HCT116 (cell line): ENCODE measurements at regions not wholly inside any gene's neighbourhood (a gene's known extent, or its start where the extent isn't known, plus 50 kb on each side); places are given as distances from the start of the nearest gene placed in this dataset.
A peak's percentile ranks its signal among the peaks of the same experiment; 100 is the strongest.

ENCODE experiments used
- ATAC-seq: fragments of 200-7000 bp; cut with Tn5 transposase; 2 replicates; pipeline ENCODE4 v1.9.1; 2020; ENCODE audit warnings: mild to moderate bottlenecking, moderate library complexity
- BruUV-seq: library from RNA; stranded (reverse); fragments of 400-500 nt; replicated peaks from 2 replicates; lab custom pipeline; 2021; lab: Mats Ljungman, UMichigan
- CTCF ChIA-PET: fragments of 300-600 bp; sonication (Branson Sonifier 250); formaldehyde crosslinking; loops from one replicate; lab custom pipeline; 2021; ENCODE audit warnings: antibody characterized with exemption; lab: Charles Lee
- POLR2A ChIA-PET: fragments of 300-600, 350-600 bp; sonication (Branson Sonifier 250); formaldehyde crosslinking; loops from one replicate; lab custom pipeline; 2021; ENCODE audit warnings: antibody characterized with exemption; lab: Charles Lee
- RAD21 ChIA-PET, 2 experiments: fragments of 300-600 bp; sonication (Branson Sonifier 250); formaldehyde crosslinking; loops; one replicate each; lab custom pipeline; 2023; ENCODE audit warnings: low total read pairs in 2 of 2; ENCODE audit not compliant: uncharacterized antibody in 2 of 2, unreplicated experiment in 2 of 2, low non-redundant PET in 1 of 2; lab: Charles Lee
- DNase-seq: peaks from one replicate; pipeline ENCODE4 v3.0.0-alpha.2; 2010; ENCODE audit warnings: low read depth, low spot score
- H2AFZ ChIP-seq: fragments of 200-600 bp; shearing (Covaris generic), sonication (generic); 2 replicates; pipeline ENCODE4 v1.6.1; 2017; ENCODE audit warnings: low read depth, mixed run types, mixed read lengths, antibody characterized with exemption, low read length; ENCODE audit not compliant: poor library complexity, severe bottlenecking
- H3K27ac ChIP-seq: 2 replicates; pipeline ENCODE4 v1.5.1; 2012; ENCODE audit warnings: low read depth, low read length
- H3K27me3 ChIP-seq: fragments of 200-600 bp; sonication (generic); 2 replicates; pipeline ENCODE4 v1.6.1; 2016; ENCODE audit warnings: mixed run types, low read length, mixed read lengths; ENCODE audit not compliant: insufficient read depth
- H3K36me3 ChIP-seq, 2 experiments: fragments of 200-500 bp in 1 of 2; fragments of 200-600 bp in 1 of 2; sonication (Bioruptor generic) in 1 of 2; sonication (generic) in 1 of 2; 2 replicates each; pipeline versions ENCODE4 v1.5.1 to v1.6.1; 2014 to 2016; ENCODE audit warnings: low read length in 2 of 2, inconsistent platforms in 1 of 2, mixed read lengths in 1 of 2, mixed run types in 1 of 2; ENCODE audit not compliant: insufficient read depth in 2 of 2, control insufficient read depth in 1 of 2
- H3K4me1 ChIP-seq, 2 experiments: fragments of 200-600 bp in 1 of 2; sonication (generic) in 1 of 2; 2 replicates each; pipeline versions ENCODE4 v1.5.1 to v1.6.1; 2012 to 2017; ENCODE audit warnings: low read length in 2 of 2, inconsistent platforms in 1 of 2, mild to moderate bottlenecking in 1 of 2, mixed read lengths in 1 of 2, mixed run types in 1 of 2, moderate library complexity in 1 of 2; ENCODE audit not compliant: insufficient read depth in 2 of 2, control insufficient read depth in 1 of 2
- H3K4me2 ChIP-seq: fragments of 200-600 bp; sonication (generic); 2 replicates; pipeline ENCODE4 v1.6.1; 2017; ENCODE audit warnings: mixed run types, low read length, mixed read lengths
- H3K4me3 ChIP-seq, 2 experiments: fragments of 200-600 bp in 1 of 2; sonication (generic) in 1 of 2; replicated peaks in 1 of 2; 2 replicates each; pipeline ENCODE4 v1.5.1; 2011 to 2016; ENCODE audit warnings: low read length in 2 of 2, control low read depth in 1 of 2, low read depth in 1 of 2, mild to moderate bottlenecking in 1 of 2, mixed read lengths in 1 of 2, mixed run types in 1 of 2
- H3K79me2 ChIP-seq: fragments of 200-600 bp; sonication (generic); 2 replicates; pipeline ENCODE4 v1.6.1; 2017; ENCODE audit warnings: mild to moderate bottlenecking, mixed run types, low read length, moderate library complexity, mixed read lengths; ENCODE audit not compliant: insufficient read depth
- H3K9ac ChIP-seq: fragments of 200-600 bp; sonication (generic); 2 replicates; pipeline ENCODE4 v1.6.1; 2016; ENCODE audit warnings: low read length, mixed read lengths
- H3K9me2 ChIP-seq: fragments of 200-600 bp; sonication (generic), shearing (Covaris generic); 2 replicates; pipeline ENCODE4 v1.6.1; 2017; ENCODE audit warnings: mixed run types, mild to moderate bottlenecking, moderate library complexity; ENCODE audit not compliant: insufficient read depth
- H3K9me3 ChIP-seq, 2 experiments: fragments of 200-500 bp in 1 of 2; fragments of 200-600 bp in 1 of 2; sonication (Bioruptor generic) in 1 of 2; sonication (generic) in 1 of 2; 2 replicates each; pipeline ENCODE4 v1.6.1; 2014 to 2017; ENCODE audit warnings: low read length in 2 of 2, mixed read lengths in 2 of 2, inconsistent platforms in 1 of 2, low read depth in 1 of 2, mild to moderate bottlenecking in 1 of 2, mixed run types in 1 of 2, moderate library complexity in 1 of 2; ENCODE audit not compliant: control insufficient read depth in 1 of 2, insufficient read depth in 1 of 2
- H4K20me1 ChIP-seq: fragments of 200-600 bp; sonication (generic), shearing (Covaris generic); 2 replicates; pipeline ENCODE4 v1.6.1; 2017; ENCODE audit warnings: mixed run types, mild to moderate bottlenecking, moderate library complexity; ENCODE audit not compliant: insufficient read depth
- CTCF ChIP-seq, 3 experiments: fragments of 200-600 bp in 1 of 3; sonication (generic) in 1 of 3; IDR thresholded peaks in 2 of 3; conservative IDR thresholded peaks in 1 of 3; 2 replicates each; pipeline ENCODE4 v1.5.1; 2012 to 2017; ENCODE audit warnings: low read depth in 2 of 3, low read length in 2 of 3, antibody characterized with exemption in 1 of 3, borderline replicate concordance in 1 of 3, control low read depth in 1 of 3, mild to moderate bottlenecking in 1 of 3, mixed read lengths in 1 of 3, mixed run types in 1 of 3, moderate library complexity in 1 of 3; ENCODE audit not compliant: insufficient read depth in 1 of 3
- FOSL1 ChIP-seq: IDR thresholded peaks from 2 replicates; pipeline ENCODE4 v1.6.1; 2012; ENCODE audit warnings: low read depth
- MAX ChIP-seq: IDR thresholded peaks from 2 replicates; pipeline ENCODE4 v1.6.1; 2012
- RAD21 ChIP-seq: IDR thresholded peaks from 2 replicates; pipeline ENCODE4 v1.6.1; 2012; ENCODE audit warnings: low read depth, mild to moderate bottlenecking
- intact Hi-C: fragments of 100-400 bp; cut with micrococcal nuclease; formaldehyde crosslinking; loops from 2 replicates; pipeline ENCODE4 v1.10.0; 2022

- no peak for TF ChIP-seq MAX
Measured at GRCh38 chr13:81986308-81986707, 1645.4 kb upstream of the SPRY2 start (continued).

- Histone ChIP-seq H3K9me2 (no peaks in the 10 kb centered on the region), H3K79me2 (no peaks in the 10 kb centered on the region), H2AFZ (no peak overlapping the region), H3K36me3 (no peaks in the 10 kb centered on the region), H3K27ac (no peak overlapping the region), H4K20me1 (no peaks in the 10 kb centered on the region), H3K4me3 (no peak overlapping the region), H3K9me3 (no peaks in the 10 kb centered on the region), H3K27me3 (no peaks in the 10 kb centered on the region), H3K4me1 (no peaks in the 10 kb centered on the region), H3K4me2 (no peak overlapping the region), H3K9ac (no peak overlapping the region)
- ChIA-PET RAD21 (interaction anchor here in 1 of 2 experiments (0.5 kb wide), 1 partner anchor 130 kb away, joined by 8 read pairs; no protein-coding TSS in a partner anchor), POLR2A (no interaction called here), CTCF (interaction anchor here (1.0 kb wide), 1 partner anchor 470 kb away, joined by 3 read pairs; no protein-coding TSS in a partner anchor)
- intact Hi-C loops, result no loop called here
- TF ChIP-seq CTCF (IDR thresholded peaks at IDR 0.05 in 2 of 3, conservative IDR thresholded peaks at IDR 0.05 in 1 of 3; ENCODE audit: borderline replicate concordance in 1 of 3, insufficient read depth in 1 of 3, low read depth in 2 of 3, low read length in 2 of 3), result peak in 2 of 3 experiments; percentile 30 to 31; a peak in 3 of 6 replicates
- no peak for TF ChIP-seq MAX
- no peak for DNase-seq
- no TSS peak for BruUV-seq
- ATAC-seq, result no peak
Measured at GRCh38 chr13:81957121-81957520, 1616.2 kb upstream of the SPRY2 start.

DNA sequence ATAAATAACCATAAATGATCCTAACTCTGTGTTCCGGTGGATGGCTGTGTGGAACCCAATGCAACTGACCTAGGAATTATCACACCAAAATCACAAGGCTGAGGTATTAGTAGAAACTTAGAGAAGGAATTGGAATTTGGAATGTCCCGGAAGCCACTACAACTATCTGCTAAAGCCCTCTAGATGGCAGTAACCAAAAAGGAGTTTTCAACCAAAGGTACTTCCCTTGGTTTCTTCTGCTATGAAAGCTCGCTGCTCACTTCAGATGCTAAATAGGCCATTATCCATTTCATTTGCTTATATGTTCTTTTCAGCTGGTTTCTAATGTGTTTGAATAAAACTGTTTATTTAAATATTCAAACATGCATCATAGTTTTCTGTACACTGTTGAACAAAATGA is 1589.1 kb upstream of the SPRY2 start:
- H3K36me3 ChIP-seq, result no peaks in the 10 kb centered on the region
- no peaks in the 10 kb centered on the region for H3K9me2 ChIP-seq
- BruUV-seq, result no TSS peak
- intact Hi-C loops, result no loop called here
- H2AFZ ChIP-seq, result peak overlapping the region; percentile 56
- H3K27ac ChIP-seq, result no peak overlapping the region
- DNase-seq (no peak), ATAC-seq (peak; percentile 59; the same call in 1 of the 2 replicates)
- H3K4me2 ChIP-seq, result no peak overlapping the region
- H3K9ac ChIP-seq, result no peak overlapping the region
- no peaks in the 10 kb centered on the region for H3K79me2 ChIP-seq
- H3K4me3 ChIP-seq, result no peak overlapping the region
- no peaks in the 10 kb centered on the region for H3K27me3 ChIP-seq
- ChIA-PET POLR2A (no interaction called here), CTCF (interaction anchor here (1.1 kb wide), 1 partner anchor 397 kb away, joined by 3 read pairs; no protein-coding TSS in a partner anchor), RAD21 (interaction anchor here in 1 of 2 experiments (0.7 kb wide), 1 partner anchor 290 kb away, joined by 4 read pairs; no protein-coding TSS in a partner anchor)
- no peaks in the 10 kb centered on the region for H4K20me1 ChIP-seq
- no peaks in the 10 kb centered on the region for H3K4me1 ChIP-seq
- TF ChIP-seq RAD21 (peak; percentile 42), FOSL1 (no peak), CTCF (IDR thresholded peaks at IDR 0.05 in 2 of 3, conservative IDR thresholded peaks at IDR 0.05 in 1 of 3; ENCODE audit: borderline replicate concordance in 1 of 3, insufficient read depth in 1 of 3, low read depth in 2 of 3, low read length in 2 of 3) (peak; percentile 5 to 47 (median 41); a peak in 4 of 6 replicates)
- H3K9me3 ChIP-seq, result no peaks in the 10 kb centered on the region
